OCI-LY3 (cell line): ENCODE measurements at regions not wholly inside any gene's neighbourhood (a gene's known extent, or its start where the extent isn't known, plus 50 kb on each side); places are given as distances from the start of the nearest gene placed in this dataset.
"Not testable (repeated sequence)": the region's sequence is repeated elsewhere in the genome, so short reads cannot be mapped to it uniquely, and the experiment has no call there.

Experiments
- EZH2phosphoT487 ChIP-seq: fragments of 200-600 bp; shearing (Covaris generic); IDR thresholded peaks from 2 replicates; pipeline ENCODE4 v1.6.1; 2018; ENCODE audit warnings: antibody characterized with exemption, mixed run types, low read depth
- TF ChIP-seq, protein P1 (sequence below): fragments of 200-600, 300-600 bp; sonication (generic); IDR thresholded peaks from 2 replicates; pipeline ENCODE4 v1.5.1; 2014; ENCODE audit warnings: antibody characterized with exemption, low read length, low read depth

DNA sequence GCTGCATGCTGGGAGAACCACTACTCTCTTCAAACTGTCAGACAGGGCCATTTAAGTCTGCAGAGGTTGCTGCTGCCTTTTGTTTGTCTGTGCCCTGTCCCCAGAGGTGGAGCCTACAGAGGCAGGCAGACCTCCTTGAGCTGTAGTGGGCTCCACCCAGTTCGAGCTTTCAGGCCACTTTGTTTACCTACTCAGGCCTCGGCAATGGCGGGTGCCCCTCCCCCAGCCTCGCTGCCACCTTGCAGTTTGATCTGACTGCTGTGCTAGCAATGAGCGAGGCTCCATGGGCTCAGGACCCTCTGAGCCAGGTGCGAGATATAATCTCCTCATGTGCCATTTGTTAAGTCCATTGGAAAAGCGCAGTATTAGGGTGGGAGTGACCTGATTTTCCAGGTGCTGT lies 487.8 kb downstream of the PLK2 start:
- TF ChIP-seq, protein P1, sequence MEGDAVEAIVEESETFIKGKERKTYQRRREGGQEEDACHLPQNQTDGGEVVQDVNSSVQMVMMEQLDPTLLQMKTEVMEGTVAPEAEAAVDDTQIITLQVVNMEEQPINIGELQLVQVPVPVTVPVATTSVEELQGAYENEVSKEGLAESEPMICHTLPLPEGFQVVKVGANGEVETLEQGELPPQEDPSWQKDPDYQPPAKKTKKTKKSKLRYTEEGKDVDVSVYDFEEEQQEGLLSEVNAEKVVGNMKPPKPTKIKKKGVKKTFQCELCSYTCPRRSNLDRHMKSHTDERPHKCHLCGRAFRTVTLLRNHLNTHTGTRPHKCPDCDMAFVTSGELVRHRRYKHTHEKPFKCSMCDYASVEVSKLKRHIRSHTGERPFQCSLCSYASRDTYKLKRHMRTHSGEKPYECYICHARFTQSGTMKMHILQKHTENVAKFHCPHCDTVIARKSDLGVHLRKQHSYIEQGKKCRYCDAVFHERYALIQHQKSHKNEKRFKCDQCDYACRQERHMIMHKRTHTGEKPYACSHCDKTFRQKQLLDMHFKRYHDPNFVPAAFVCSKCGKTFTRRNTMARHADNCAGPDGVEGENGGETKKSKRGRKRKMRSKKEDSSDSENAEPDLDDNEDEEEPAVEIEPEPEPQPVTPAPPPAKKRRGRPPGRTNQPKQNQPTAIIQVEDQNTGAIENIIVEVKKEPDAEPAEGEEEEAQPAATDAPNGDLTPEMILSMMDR, result not testable (repeated sequence)
- not testable (repeated sequence) for TF ChIP-seq EZH2phosphoT487
